ENCODE measurements at regions not wholly inside any gene's neighbourhood (a gene's known extent, or its start where the extent isn't known, plus 50 kb on each side); places are given as distances from the start of the nearest gene placed in this dataset.
"Not testable (repeated sequence)": the region's sequence is repeated elsewhere in the genome, so short reads cannot be mapped to it uniquely, and the experiment has no call there.

DNA sequence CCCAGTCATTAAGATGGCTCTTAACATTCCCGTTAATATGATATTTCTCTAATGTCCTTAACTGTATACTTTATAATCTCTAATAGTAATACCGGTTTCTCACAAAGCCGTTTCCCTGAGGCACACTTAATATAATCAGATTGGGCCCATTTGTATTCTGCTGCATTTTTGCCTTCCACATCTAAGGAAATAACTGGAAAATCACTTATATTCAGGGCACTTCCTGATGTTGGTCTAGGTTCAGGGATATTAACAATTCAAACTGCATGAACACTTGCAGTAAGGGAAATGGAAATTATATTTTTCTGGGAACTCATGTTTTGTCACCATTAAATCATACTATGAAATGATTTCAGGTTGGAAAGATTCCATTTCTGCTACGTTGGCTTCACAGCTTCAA is 119.8 kb downstream of the TPR start:
- DNase-seq (ENCODE audit: low read depth): no peak

DNA sequence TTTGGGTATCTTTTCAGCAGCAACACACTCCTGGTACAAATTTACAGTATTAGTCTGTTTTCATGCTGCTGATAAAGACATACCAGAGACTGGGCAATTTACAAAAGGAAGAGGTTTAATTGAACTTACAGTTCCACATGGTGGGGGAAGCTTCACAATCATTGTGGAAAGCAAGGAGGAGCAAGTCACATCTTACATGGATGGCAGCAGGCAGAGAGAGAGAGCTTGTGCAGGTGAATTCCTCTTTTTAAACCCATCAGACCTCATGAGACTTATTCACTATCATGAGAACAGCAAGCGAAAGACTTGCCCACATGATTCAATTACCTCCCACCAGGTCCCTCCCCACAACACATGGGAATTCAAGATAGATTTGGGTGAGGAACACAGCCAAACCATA is 124.5 kb downstream of the TPR start:
- no peak for DNase-seq (ENCODE audit: low read depth)

DNA sequence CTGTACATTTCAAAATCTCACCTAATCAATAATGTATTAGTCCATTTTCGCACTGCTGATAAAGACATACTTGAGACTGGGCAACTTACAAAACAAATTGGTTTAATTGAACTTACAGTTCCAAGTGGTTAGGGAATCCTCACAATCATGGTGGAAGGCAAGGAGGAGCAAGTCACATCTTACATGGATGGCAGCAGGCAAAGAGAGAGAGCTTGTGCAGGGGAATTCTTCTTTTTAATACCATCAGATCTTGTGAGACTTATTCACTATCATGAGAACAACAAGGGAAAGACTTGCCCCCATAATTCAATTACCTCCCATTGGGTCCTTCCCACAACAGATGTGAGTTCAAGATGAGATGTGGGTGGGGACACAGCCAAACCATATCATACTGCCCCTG is 126.4 kb downstream of the TPR start:
- not testable (repeated sequence) for DNase-seq (ENCODE audit: low read depth)

DNA sequence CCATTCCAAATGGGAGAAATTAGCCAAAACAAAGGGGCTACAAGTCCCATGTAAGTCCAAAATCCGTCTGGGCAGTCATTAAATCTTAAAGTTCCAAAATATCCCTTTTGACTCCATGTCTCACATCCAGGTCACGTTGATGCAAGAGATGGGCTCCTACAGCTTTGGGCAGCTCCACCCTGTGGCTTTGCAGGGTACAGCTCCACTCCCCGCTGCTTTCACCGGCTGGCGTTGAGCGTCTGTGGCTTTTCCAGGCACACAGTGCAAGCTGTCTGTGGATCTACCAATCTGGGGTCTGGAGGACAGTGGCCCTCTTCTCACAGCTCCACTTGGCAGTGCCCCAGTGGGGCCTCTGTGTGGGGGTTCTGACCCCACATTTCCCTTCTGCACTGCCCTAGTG is 130.2 kb downstream of the TPR start:
- peak; percentile 20 for DNase-seq (ENCODE audit: low read depth)
